IMR-90 (cell line): ENCODE measurements at regions not wholly inside any gene's neighbourhood (a gene's known extent, or its start where the extent isn't known, plus 50 kb on each side); places are given as distances from the start of the nearest gene placed in this dataset.

Experiments used
- BHLHE40 ChIP-seq: fragments of 150-350 bp; IDR thresholded peaks from 2 replicates; pipeline ENCODE4 v1.6.1; 2016; ENCODE audit warnings: mild to moderate bottlenecking, low read depth, low read length
- CEBPB ChIP-seq: IDR thresholded peaks from 2 replicates; pipeline ENCODE4 v1.6.1; 2012; ENCODE audit warnings: low read depth, low read length, improper control_type of control experiment
- CHD1 ChIP-seq: IDR thresholded peaks from 2 replicates; pipeline ENCODE4 v1.6.1; 2012; ENCODE audit warnings: low read depth, low read length, improper control_type of control experiment
- CTCF ChIP-seq: conservative IDR thresholded peaks from 2 replicates; pipeline ENCODE4 v1.5.1; 2012; ENCODE audit warnings: mild to moderate bottlenecking, low read depth, low read length, improper control_type of control experiment
- MAFK ChIP-seq: IDR thresholded peaks from 2 replicates; pipeline ENCODE4 v1.6.1; 2012; ENCODE audit warnings: low read depth, low read length, improper control_type of control experiment
- POLR2A ChIP-seq: IDR thresholded peaks from 2 replicates; pipeline ENCODE4 v1.6.1; 2012; ENCODE audit warnings: mild to moderate bottlenecking, low read depth, low read length
- RAD21 ChIP-seq: IDR thresholded peaks from 2 replicates; pipeline ENCODE4 v1.6.1; 2012; ENCODE audit warnings: low read length, improper control_type of control experiment
- RCOR1 ChIP-seq: IDR thresholded peaks from 2 replicates; pipeline ENCODE4 v1.6.1; 2012; ENCODE audit warnings: mild to moderate bottlenecking, low read length, improper control_type of control experiment; ENCODE audit not compliant: insufficient replicate concordance
- RFX5 ChIP-seq: IDR thresholded peaks from 2 replicates; pipeline ENCODE4 v1.8.0; 2012; ENCODE audit warnings: low read depth, mild to moderate bottlenecking, low read length, moderate library complexity

DNA sequence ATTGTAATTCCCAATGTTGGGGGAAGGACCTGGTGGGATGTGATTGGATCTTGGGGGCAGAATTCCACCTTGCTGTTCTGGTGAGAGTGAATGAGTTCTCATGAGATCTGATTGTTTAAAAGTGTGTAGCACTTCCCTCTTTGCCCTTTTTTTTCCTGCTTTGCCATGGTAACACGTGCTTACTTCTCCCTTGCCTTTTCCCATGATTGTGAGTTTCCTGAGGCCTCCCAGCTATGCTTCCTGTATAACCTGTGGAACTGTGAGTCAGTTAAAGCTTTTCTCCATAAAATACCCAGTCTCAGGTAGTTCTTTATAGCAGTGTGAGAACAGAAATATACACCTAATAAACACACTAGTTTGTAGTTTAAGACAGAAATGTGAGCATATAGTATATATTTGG, 166.8 kb upstream of the MAGI2 start:
- TF ChIP-seq CTCF: no peak
- TF ChIP-seq RAD21: no peak
- no peak for TF ChIP-seq RCOR1
- no peak for TF ChIP-seq MAFK
- TF ChIP-seq POLR2A: no peak
- TF ChIP-seq CEBPB: no peak
- no peak for TF ChIP-seq RFX5
- no peak for TF ChIP-seq BHLHE40
- no peak for TF ChIP-seq CHD1
